ENCODE measurements at regions not wholly inside any gene's neighbourhood (a gene's known extent, or its start where the extent isn't known, plus 50 kb on each side); places are given as distances from the start of the nearest gene placed in this dataset.

GRCh38 chr20:39129523-39129922, 167.4 kb downstream of the DHX35 start:
- H3K27ac ChIP-seq = no peak overlapping the region
- in situ Hi-C loops (cut with HindIII; ENCODE audit: low pct_ligation_motif_present, low sequenced_read_pairs) = no loop called here
- no peaks in the 10 kb centered on the region for H3K27me3 ChIP-seq (replicated peaks)
- no peaks in the 10 kb centered on the region for H3K36me3 ChIP-seq (replicated peaks)
- H3K4me3 ChIP-seq (ENCODE audit: low read depth, low read length) = no peak overlapping the region
- no peak for TF ChIP-seq CTCF (IDR thresholded peaks at IDR 0.05; ENCODE audit: low read depth, low read length, missing control alignments)
- DNase-seq = no peak

- H3K36me3 ChIP-seq (replicated peaks) = no peaks in the 10 kb centered on the region
- H3K4me3 ChIP-seq (ENCODE audit: low read depth, low read length) = no peak overlapping the region
- in situ Hi-C loops (cut with HindIII; ENCODE audit: low pct_ligation_motif_present, low sequenced_read_pairs) = no loop called here
- no peaks in the 10 kb centered on the region for H3K27me3 ChIP-seq (replicated peaks)
- no peak for DNase-seq
- H3K27ac ChIP-seq = no peak overlapping the region
- TF ChIP-seq CTCF (IDR thresholded peaks at IDR 0.05; ENCODE audit: low read depth, low read length, missing control alignments) = no peak
Observed at GRCh38 chr20:39124064-39124463, 161.9 kb downstream of the DHX35 start.

GRCh38 chr20:39123185-39123557, 161.0 kb downstream of the DHX35 start:
- no peak overlapping the region for H3K27ac ChIP-seq
- DNase-seq = no peak
- H3K36me3 ChIP-seq (replicated peaks) = no peaks in the 10 kb centered on the region
- H3K4me3 ChIP-seq (ENCODE audit: low read depth, low read length) = no peak overlapping the region
- in situ Hi-C loops (cut with HindIII; ENCODE audit: low pct_ligation_motif_present, low sequenced_read_pairs) = no loop called here
- no peaks in the 10 kb centered on the region for H3K27me3 ChIP-seq (replicated peaks)
- TF ChIP-seq CTCF (IDR thresholded peaks at IDR 0.05; ENCODE audit: low read depth, low read length, missing control alignments) = no peak

GRCh38 chr20:39117491-39117890, 155.3 kb downstream of the DHX35 start:
- Histone ChIP-seq H3K27me3 (replicated peaks) (peaks cover 2% of the 10 kb centered on the region), H3K4me3 (ENCODE audit: low read depth, low read length) (no peak overlapping the region), H3K27ac (no peak overlapping the region), H3K36me3 (replicated peaks) (no peaks in the 10 kb centered on the region)
- peak; percentile 52 for DNase-seq
- TF ChIP-seq CTCF (IDR thresholded peaks at IDR 0.05; ENCODE audit: low read depth, low read length, missing control alignments) = no peak
- in situ Hi-C loops (cut with HindIII; ENCODE audit: low pct_ligation_motif_present, low sequenced_read_pairs) = no loop called here

- DNase-seq = no peak
- TF ChIP-seq CTCF (IDR thresholded peaks at IDR 0.05; ENCODE audit: low read depth, low read length, missing control alignments) = no peak
- in situ Hi-C loops (cut with HindIII; ENCODE audit: low pct_ligation_motif_present, low sequenced_read_pairs) = no loop called here
Observed at GRCh38 chr20:39116020-39116419, 153.9 kb downstream of the DHX35 start.

GRCh38 chr20:39112178-39112743, 150.1 kb downstream of the DHX35 start:
- peak; percentile 22 for DNase-seq
- Histone ChIP-seq H3K27me3 (replicated peaks) (peaks cover 12% of the 10 kb centered on the region), H3K36me3 (replicated peaks) (no peaks in the 10 kb centered on the region), H3K4me3 (ENCODE audit: low read depth, low read length) (no peak overlapping the region), H3K27ac (no peak overlapping the region)
- in situ Hi-C loops (cut with HindIII; ENCODE audit: low pct_ligation_motif_present, low sequenced_read_pairs) = no loop called here
- peak; percentile 70 for TF ChIP-seq CTCF (IDR thresholded peaks at IDR 0.05; ENCODE audit: low read depth, low read length, missing control alignments)

More at GRCh38 chr20:39116020-39116419, 153.9 kb downstream of the DHX35 start:
- Histone ChIP-seq H3K27ac (no peak overlapping the region), H3K27me3 (replicated peaks) (peaks cover 5% of the 10 kb centered on the region), H3K4me3 (ENCODE audit: low read depth, low read length) (no peak overlapping the region), H3K36me3 (replicated peaks) (no peaks in the 10 kb centered on the region)
